Body of pancreas (tissue), 4 donors: ENCODE measurements at regions not wholly inside any gene's neighbourhood (a gene's known extent, or its start where the extent isn't known, plus 50 kb on each side); places are given as distances from the start of the nearest gene placed in this dataset.

Experiments
- CTCF ChIP-seq, 7 experiments: fragments of 450-650 bp in 4 of 7; fragments of 200-600 bp in 3 of 7; sonication (generic) in 3 of 7; IDR thresholded peaks; one replicate each; pipeline ENCODE4 v1.5.1; 2016 to 2019; ENCODE audit warnings: antibody characterized with exemption in 7 of 7
- POLR2A ChIP-seq, 3 donors: fragments of 450-650 bp; IDR thresholded peaks; one replicate each; pipeline ENCODE4 v1.6.1; 2016; ENCODE audit warnings: antibody characterized with exemption in 3 of 3, mild to moderate bottlenecking in 2 of 3

- no peak for TF ChIP-seq CTCF (IDR thresholded peaks at IDR 0.05)
- TF ChIP-seq POLR2A (IDR thresholded peaks at IDR 0.05): no peak
These were observed 202.8 kb downstream of the SNX18 start for GRCh38 chr5:54720341-54720740.
